Stomach (tissue), 8 donors: ENCODE measurements at regions not wholly inside any gene's neighbourhood (a gene's known extent, or its start where the extent isn't known, plus 50 kb on each side); places are given as distances from the start of the nearest gene placed in this dataset.
A peak's percentile ranks its signal among the peaks of the same experiment; 100 is the strongest.

Experiments used
- DNase-seq, 2 donors: peaks; one replicate each; pipeline versions ENCODE4 v3.0.0 to v3.0.0-alpha.2; 2013 to 2019
- H3K27ac ChIP-seq, 5 donors: fragments of 200-600 bp in 4 of 5; sonication (generic) in 4 of 5; one replicate each; pipeline ENCODE4 v1.5.1; 2013 to 2019; ENCODE audit warnings: mild to moderate bottlenecking in 1 of 5, moderate library complexity in 1 of 5
- H3K27me3 ChIP-seq, 3 donors: fragments of 200-600 bp; sonication (generic); one replicate each; pipeline ENCODE4 v1.5.1; 2017 to 2019; ENCODE audit warnings: mixed run types in 1 of 3
- H3K36me3 ChIP-seq, 4 donors: fragments of 200-600 bp; sonication (generic); 1 replicate in 3 of 4; 2 replicates in 1 of 4; pipeline ENCODE4 v1.5.1; 2016 to 2019
- H3K4me1 ChIP-seq, 4 donors: fragments of 200-600 bp; sonication (generic); one replicate each; pipeline ENCODE4 v1.5.1; 2016 to 2019
- H3K4me3 ChIP-seq, 4 donors: fragments of 200-600 bp; sonication (generic) in 3 of 4; one replicate each; pipeline ENCODE4 v1.5.1; 2016 to 2019; ENCODE audit warnings: mild to moderate bottlenecking in 1 of 4
- H3K9me3 ChIP-seq, 4 donors: fragments of 200-600 bp; sonication (generic); one replicate each; pipeline ENCODE4 v1.5.1; 2016 to 2019
- CTCF ChIP-seq, 7 experiments: fragments of 450-650 bp in 4 of 7; fragments of 200-600 bp in 3 of 7; sonication (generic) in 3 of 7; IDR thresholded peaks; one replicate each; pipeline ENCODE4 v1.5.1; 2016 to 2019; ENCODE audit warnings: antibody characterized with exemption in 7 of 7, control low read depth in 2 of 7, mild to moderate bottlenecking in 1 of 7
- EP300 ChIP-seq: sonication (generic); formaldehyde crosslinking; IDR thresholded peaks from one replicate; pipeline ENCODE4 v1.6.1; 2017; ENCODE audit warnings: antibody characterized with exemption
- POLR2A ChIP-seq, 4 donors: fragments of 450-650 bp; IDR thresholded peaks; one replicate each; pipeline ENCODE4 v1.6.1; 2016; ENCODE audit warnings: antibody characterized with exemption in 4 of 4, control low read depth in 2 of 4, mild to moderate bottlenecking in 1 of 4, moderate library complexity in 1 of 4
- POLR2AphosphoS5 ChIP-seq, 3 donors: sonication (generic); formaldehyde crosslinking; IDR thresholded peaks; one replicate each; pipeline ENCODE4 v1.6.1; 2016; ENCODE audit warnings: antibody characterized with exemption in 3 of 3
- WGBS, 5 donors: extraction: QIAGEN DNeasy Blood & Tissue Kit in 3 of 5; methylation state at CpG; one replicate each; pipeline versions ENCODE4 v1.1.5 to v1.1.7; 2013 to 2018; 5-methylcytosine and 5-hydroxymethylcytosine counted together
- intact Hi-C: fragments of 100-400 bp; cut with DNase I; formaldehyde crosslinking; loops from one replicate; pipeline ENCODE4 v1.15.1; 2023; ENCODE audit warnings: low total_unique reads
- donor health status: healthy with polysubstance abuse.
- donor health status: Bipolar disorder and iron deficiency.
- donor health status: healthy.

DNA sequence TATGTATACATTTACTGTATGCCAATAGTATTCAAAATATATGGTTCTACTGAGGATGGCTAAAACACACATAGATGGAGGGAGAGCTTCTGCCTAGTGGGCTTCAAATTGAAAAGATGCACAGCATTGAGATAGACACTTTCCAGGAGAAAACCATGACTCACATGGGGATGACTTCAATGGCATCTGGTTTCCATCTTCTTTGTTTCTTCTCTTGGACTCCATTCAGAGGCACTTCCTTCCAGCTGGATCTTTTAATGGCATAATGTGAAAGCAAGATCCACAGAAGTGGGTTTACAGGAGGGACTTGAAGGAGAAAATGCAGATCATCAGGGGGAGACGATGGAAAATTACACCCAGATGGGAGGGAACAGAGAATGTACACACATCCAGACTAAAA is 84.9 kb downstream of the ZNF365 start:
- Histone ChIP-seq H3K4me3 (no peak overlapping the region), H3K27me3 (no peaks in the 10 kb centered on the region), H3K36me3 (no peaks in the 10 kb centered on the region), H3K9me3 (no peaks in the 10 kb centered on the region), H3K27ac (no peak overlapping the region), H3K4me1 (peaks cover 0 to 12% (median 0%) of the 10 kb centered on the region in 4 donors)
- WGBS, 5 donors, result 67 to 80% (median 71%) methylated on average over 1 of the region's 1 CpG
- DNase-seq, result peak in 1 of 2 donors; percentile 80
- TF ChIP-seq POLR2AphosphoS5 (IDR thresholded peaks at IDR 0.05), result peak in 1 of 3 donors; percentile 44
- no peak for TF ChIP-seq CTCF (IDR thresholded peaks at IDR 0.05)
- no peak for TF ChIP-seq EP300
- intact Hi-C loops, result no loop called here

DNA sequence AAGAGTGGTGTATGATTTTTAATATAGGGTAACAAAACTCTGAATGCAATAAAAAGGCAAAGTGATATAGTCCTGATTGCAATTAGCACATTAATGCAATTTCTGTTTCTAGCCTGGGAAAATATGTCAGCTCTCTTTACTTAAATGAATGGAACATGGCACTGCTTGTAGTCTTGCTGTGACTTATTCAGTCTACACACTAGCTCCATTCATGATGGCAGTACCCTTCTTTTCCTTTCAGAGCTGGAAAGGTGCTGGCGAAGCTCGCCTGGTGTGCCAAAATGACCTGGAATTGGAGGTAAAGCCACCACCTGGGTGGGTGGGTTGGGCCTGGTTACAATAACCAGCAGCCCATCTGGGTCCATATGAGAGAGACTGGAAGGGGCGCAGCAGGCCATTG is 85.3 kb downstream of the ZNF365 start:
- Histone ChIP-seq H3K36me3 (no peaks in the 10 kb centered on the region), H3K27me3 (no peaks in the 10 kb centered on the region), H3K4me1 (peaks cover 0 to 10% (median 0%) of the 10 kb centered on the region in 4 donors), H3K4me3 (no peak overlapping the region), H3K9me3 (no peaks in the 10 kb centered on the region), H3K27ac (no peak overlapping the region)
- intact Hi-C loops, result no loop called here
- no peak for TF ChIP-seq EP300
- TF ChIP-seq CTCF (IDR thresholded peaks at IDR 0.05), result no peak
- TF ChIP-seq POLR2A (IDR thresholded peaks at IDR 0.05), result no peak
- TF ChIP-seq POLR2AphosphoS5 (IDR thresholded peaks at IDR 0.05), result no peak
- no peak for DNase-seq
- 94 to 99% (median 97%) methylated on average over 3 of the region's 3 CpGs for WGBS, 5 donors

DNA sequence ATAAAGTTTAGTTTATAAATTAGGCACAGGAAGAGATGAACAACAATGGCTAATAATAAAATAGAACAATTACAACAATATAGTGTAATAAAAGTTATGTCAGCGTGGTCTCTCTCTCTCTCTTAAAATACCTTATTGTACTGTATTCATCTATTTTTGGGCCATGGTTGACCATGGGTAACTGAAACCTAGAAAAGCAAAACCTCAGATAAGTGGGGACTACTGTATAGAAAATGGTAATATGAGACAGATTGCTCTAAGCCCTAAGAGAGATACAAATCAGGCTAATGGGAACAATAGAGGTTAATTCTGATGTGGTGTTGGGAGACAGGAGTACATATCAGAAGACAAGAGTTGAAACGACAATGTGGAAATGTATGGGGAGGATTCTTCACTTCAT is 86.2 kb downstream of the ZNF365 start:
- intact Hi-C loops, result no loop called here
- H3K27ac ChIP-seq, result no peak overlapping the region

DNA sequence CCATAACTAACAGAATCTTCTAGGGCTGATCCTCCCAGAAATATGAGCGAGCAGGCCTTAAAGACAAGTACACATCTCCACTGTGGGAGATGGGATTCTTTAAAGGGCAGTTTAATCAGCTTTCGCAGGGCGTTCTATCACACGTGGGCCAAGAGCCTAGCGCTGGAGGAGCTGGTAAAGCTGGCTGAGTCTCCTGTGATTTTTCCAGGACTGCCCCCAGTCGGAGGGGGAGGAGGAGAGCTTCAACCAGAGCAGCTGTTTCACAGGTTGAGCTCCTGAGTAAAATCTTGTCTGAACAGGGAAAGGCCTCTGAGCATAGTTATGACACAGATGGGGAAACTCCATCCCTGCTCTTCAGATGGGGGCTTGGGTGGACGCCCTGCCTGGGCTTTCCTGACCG is 87.0 kb downstream of the ZNF365 start:
- no peaks in the 10 kb centered on the region for H3K4me1 ChIP-seq
- no peak overlapping the region for H3K27ac ChIP-seq
- 84 to 89% (median 86%) methylated on average over 8 of the region's 8 CpGs for WGBS, 5 donors
- no peak for DNase-seq
- TF ChIP-seq CTCF (IDR thresholded peaks at IDR 0.05), result no peak
- TF ChIP-seq POLR2AphosphoS5 (IDR thresholded peaks at IDR 0.05), result no peak
- no peak for TF ChIP-seq EP300
- TF ChIP-seq POLR2A (IDR thresholded peaks at IDR 0.05), result no peak
- H3K9me3 ChIP-seq, result peaks cover 0 to 15% (median 7%) of the 10 kb centered on the region in 4 donors
- no peak overlapping the region for H3K4me3 ChIP-seq
- no peaks in the 10 kb centered on the region for H3K36me3 ChIP-seq
- H3K27me3 ChIP-seq, result peaks cover 0 to 5% (median 0%) of the 10 kb centered on the region in 3 donors
- intact Hi-C loops, result no loop called here

More for the DNA sequence above, 86.2 kb downstream of the ZNF365 start:
- H3K4me1 ChIP-seq, result peaks cover 0 to under 1% (median 0%) of the 10 kb centered on the region in 4 donors
- no peaks in the 10 kb centered on the region for H3K27me3 ChIP-seq
- H3K9me3 ChIP-seq, result peaks cover 0 to 8% (median 3%) of the 10 kb centered on the region in 4 donors
- H3K36me3 ChIP-seq, result no peaks in the 10 kb centered on the region
- TF ChIP-seq POLR2AphosphoS5 (IDR thresholded peaks at IDR 0.05), result no peak
- no peak for TF ChIP-seq POLR2A (IDR thresholded peaks at IDR 0.05)
- no peak for TF ChIP-seq CTCF (IDR thresholded peaks at IDR 0.05)
- TF ChIP-seq EP300, result no peak
- DNase-seq, result no peak
- H3K4me3 ChIP-seq, result no peak overlapping the region
- WGBS, 5 donors, result 88 to 93% (median 92%) methylated on average over 2 of the region's 2 CpGs
